GM21723 (cell line): ENCODE measurements at regions not wholly inside any gene's neighbourhood (a gene's known extent, or its start where the extent isn't known, plus 50 kb on each side); places are given as distances from the start of the nearest gene placed in this dataset.

Source experiments
- ATAC-seq: cut with Tn5 transposase; IDR thresholded peaks from one replicate; pipeline ENCODE4 v1.9.1; 2021; ENCODE audit warnings: mild to moderate bottlenecking, moderate library complexity; ENCODE audit not compliant: unreplicated experiment

DNA sequence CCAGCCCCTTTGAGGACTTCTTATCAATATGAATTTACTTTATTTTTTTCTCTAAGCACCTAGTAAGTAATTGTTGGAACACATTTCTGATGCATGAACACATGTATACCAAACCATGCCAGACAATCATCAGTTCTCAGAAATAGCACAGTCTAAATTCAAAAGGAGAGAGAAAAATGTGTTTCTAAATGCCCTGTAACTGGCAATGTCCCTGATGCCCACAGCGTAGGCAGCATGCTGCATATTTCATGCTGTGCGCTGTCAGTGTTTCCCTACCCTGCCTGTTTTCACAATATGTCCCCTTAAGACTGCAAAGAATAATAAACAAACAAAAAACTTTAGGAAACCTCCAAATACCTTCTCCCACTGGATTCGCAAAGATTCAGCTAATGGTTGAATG, 881.0 kb upstream of the CHAC2 start:
- no peak for ATAC-seq

DNA sequence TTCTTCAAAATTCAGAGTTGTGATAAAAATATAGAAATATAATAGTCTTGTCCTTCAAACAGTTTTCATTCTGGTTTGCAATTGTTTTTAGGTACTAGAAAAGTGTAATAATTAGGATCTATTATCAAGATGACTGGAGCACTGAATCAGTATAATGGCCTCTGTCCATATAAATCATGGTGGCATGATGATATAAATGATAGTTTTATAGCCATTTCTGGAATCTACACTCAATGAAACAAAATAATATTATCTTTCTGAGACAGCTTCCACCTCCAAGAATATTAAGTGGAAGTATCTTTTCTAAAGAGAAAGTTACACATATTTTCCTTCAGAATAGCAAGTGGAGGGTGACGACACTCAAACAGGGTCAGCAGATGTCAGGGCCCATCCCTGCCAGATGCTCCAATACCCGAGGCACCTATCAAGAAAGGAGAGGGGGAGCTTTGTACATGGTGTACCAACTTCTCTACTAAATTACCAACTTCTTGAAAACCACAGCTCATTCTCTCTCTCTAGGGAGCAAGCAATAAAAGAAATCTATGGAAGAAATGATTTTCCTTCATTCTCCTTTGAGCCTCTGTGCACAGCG, 882.7 kb upstream of the CHAC2 start:
- ATAC-seq, result no peak

- ATAC-seq, result no peak
These were observed 884.6 kb upstream of the CHAC2 start for GRCh38 chr2:52882974-52883373.

GRCh38 chr2:52881606-52882005, 886.0 kb upstream of the CHAC2 start:
- ATAC-seq, result no peak

DNA sequence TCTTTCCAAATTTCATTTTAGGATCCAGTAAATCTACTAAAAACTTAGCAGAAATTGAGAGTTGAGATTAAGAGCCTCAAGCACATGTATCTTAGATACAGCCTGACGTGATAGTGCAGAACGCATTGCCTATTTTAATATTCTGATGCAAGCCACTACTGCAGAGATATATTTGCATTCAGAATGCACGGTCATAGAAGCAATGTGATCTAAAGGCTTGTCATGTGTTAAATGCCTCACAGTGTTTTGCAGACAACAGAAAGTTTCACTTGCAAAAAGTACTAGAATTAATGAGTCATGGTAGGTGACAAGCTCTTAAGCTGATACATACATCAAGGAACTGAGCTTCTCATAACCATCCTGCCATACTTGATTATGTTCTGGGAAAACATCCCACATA, 886.7 kb upstream of the CHAC2 start:
- ATAC-seq, result no peak

DNA sequence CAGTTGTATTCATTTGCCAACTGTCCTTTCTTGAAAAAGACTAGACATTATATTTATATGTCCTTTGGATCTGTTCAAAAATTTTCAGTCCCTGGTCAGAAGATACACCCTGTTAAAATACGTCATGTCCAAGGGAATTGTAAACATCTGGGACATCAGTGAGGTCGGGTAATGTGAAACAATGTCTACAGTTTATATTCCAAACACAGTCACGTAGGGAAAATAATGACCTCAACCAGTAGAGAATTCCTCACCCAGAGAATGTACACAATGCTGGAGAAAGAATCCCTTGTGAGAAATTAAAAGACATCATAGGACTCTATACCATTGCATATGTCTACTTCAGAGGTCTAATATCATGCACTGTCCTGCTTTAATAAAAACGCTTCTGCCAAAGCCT, 888.0 kb upstream of the CHAC2 start:
- no peak for ATAC-seq

DNA sequence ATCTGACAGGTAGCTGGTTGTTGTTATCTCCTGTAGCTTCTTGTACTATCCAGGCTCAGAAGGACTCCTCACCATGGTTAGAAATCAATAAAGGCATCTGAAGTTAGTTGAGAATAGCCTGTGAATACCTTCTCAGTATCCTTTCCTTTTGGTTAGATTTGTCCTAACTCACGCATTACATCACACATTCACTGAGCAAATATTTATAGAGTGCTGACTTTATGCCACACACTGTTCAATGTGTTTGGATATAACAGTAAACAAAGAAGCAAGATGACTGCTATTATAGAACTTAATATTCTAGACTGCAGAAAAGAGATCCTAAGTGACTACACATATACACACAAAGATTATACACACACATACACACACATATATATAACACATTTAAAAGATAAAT, 889.9 kb upstream of the CHAC2 start:
- no peak for ATAC-seq

DNA sequence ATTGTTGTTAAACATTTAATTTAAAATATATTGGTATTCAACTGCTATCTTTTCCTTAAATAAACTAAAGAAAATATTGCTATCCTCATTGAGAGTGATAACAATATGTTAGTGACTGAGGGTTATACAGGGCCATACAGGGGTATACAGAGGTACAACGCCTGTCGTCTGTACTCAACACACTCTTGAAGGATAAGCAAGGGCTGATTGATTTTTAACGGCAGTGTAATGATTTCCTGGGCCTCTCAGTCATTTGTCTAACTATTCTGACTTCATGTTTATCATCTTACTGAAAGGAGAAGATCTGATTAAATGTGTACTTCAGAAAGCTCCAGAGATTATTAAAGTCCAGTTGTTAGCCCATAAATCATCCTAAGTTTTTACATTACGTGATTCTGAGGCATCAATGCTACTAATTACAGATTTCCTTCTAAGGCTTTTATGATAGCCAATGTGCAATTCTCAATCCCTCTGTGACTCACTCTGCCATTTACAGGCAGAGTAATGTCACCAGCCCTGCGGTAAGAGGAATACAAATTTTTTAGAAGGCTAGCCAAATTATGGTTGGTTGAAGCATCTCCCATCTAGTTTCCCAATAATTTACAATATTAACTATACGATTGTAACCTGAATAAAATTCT, 893.0 kb upstream of the CHAC2 start:
- no peak for ATAC-seq

DNA sequence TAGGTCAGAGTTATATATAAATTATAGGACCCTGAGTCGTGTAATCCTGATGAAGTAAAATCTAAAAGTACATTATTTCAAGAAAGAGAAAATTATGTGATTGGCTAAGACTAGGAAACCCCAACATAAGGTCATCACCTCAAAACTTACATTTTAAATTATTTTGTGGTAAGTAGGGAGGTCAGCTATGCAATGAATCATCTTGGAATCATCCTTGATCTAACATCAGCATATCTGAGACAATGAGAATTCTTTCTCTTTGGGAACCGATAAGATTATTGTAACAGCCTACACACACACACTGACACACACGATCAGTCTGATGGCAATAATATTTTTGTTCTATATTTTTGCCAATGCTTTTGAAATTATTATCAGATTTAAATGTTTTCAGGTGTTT, 904.8 kb upstream of the CHAC2 start:
- no peak for ATAC-seq

GRCh38 chr2:52861596-52861995, 906.0 kb upstream of the CHAC2 start:
- ATAC-seq, result no peak

GRCh38 chr2:52859065-52859464, 908.5 kb upstream of the CHAC2 start:
- no peak for ATAC-seq

DNA sequence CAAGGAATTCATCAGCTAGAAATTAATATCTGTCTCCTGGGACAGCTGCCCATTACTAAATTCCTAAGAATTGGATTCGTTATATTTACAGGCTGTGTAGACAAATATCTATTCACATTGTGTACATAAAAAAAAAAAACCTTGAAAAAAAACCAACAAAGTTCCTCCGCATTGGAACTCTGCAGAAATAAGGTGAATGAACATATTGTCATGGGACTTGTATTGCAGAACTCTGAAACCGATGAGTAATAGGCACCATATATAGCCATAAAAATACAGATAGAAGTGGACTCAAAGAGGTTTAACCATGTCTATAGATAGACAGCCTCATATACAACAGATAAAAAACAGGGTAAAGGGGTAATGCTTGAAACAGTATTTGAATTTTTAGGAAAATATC, 909.9 kb upstream of the CHAC2 start:
- ATAC-seq, result no peak

DNA sequence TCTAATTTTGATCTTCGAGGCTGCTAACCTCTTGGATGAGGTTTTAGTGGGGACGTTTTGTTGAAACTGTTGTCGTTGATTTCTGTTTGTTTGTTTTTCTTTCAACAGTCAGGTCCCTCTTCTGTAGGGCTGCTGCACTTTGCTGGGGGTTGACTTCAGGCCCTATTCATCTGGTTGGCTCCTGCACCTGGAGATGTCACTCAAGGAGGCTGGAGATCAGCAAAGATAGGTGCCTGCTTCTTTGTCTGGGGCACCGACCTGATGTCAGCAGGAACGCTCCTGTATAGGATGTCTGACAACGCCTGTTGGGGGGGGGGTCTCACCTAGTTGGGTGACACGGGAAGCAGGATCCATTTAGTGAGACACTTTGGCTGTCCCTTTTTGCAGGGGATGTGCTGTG, 915.6 kb upstream of the CHAC2 start:
- ATAC-seq, result no peak

- no peak for ATAC-seq
These were observed 922.7 kb upstream of the CHAC2 start for GRCh38 chr2:52844701-52845423.

- ATAC-seq, result no peak
These were observed 931.7 kb upstream of the CHAC2 start for GRCh38 chr2:52835909-52836308.

GRCh38 chr2:52831216-52831615, 936.4 kb upstream of the CHAC2 start:
- no peak for ATAC-seq

DNA sequence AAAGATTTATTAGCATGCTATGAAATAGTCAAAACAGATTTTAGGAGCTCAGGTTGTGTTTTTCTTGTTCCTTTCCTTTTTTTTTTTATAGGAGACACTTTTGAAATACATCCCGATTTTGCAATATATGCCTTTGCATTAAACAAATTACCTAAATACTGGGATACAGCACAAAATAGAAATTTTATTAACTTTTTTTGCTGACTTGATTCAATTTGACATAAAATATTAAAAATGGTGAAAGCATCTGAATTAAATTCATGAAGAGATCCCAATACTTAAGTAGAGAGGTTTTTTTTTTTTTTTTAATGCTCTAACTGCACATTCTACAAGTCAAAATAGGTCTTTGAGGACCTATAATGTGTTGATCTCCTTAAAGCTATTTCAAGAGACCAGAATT, 939.5 kb upstream of the CHAC2 start:
- ATAC-seq, result no peak

GRCh38 chr2:52821631-52822030, 946.0 kb upstream of the CHAC2 start:
- no peak for ATAC-seq

DNA sequence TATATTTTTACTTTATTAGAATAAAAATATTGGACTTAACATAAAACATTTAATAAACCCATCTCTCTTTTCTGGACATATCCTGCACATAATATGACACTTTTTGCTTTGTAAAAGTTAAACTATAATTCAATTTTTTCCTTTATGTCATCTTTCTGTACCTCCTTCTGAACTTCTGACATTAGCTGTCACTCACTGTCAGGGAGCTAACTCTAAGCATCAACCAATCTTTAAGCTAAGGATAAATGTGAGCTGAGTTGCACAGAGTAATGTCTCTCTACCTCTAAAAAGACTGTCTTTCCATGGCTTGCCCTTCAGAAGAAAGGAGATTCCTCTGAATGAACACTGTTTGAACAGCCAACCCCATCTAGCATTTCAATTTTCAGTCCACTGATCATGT, 948.6 kb upstream of the CHAC2 start:
- ATAC-seq, result no peak

- no peak for ATAC-seq
These were observed 957.1 kb upstream of the CHAC2 start for GRCh38 chr2:52810460-52810859.

DNA sequence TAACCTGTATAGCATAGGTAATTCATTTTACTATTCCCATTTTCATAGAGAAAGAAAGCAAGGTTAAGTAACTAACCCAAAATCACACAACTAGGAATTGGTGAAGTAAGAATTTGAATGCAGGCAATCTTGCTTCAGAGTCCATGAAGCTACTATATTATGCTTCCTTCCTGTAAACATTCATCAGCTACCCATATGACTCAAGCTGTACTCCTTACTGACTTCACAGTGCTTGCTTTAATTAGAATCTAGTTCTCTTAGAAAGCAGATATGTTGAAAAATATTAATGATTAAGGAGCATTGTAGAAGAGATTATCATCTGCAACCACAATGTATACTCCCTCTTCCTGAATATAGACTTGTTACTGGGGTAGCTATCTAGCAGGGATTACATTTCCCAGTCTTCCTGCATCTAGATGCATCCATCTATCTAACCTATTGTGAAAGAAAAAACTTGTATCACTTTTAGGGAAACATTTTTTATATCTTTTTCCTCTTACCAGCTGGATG, 961.6 kb upstream of the CHAC2 start:
- ATAC-seq, result no peak

GRCh38 chr2:52794581-52794980, 973.0 kb upstream of the CHAC2 start:
- ATAC-seq, result no peak
